Testis (tissue), 2 donors: ENCODE measurements at regions not wholly inside any gene's neighbourhood (a gene's known extent, or its start where the extent isn't known, plus 50 kb on each side); places are given as distances from the start of the nearest gene placed in this dataset.

ENCODE experiments used
- POLR2A ChIP-seq: fragments of 450-650 bp; IDR thresholded peaks from one replicate; pipeline ENCODE4 v1.6.1; 2017; ENCODE audit warnings: antibody characterized with exemption, mild to moderate bottlenecking, moderate library complexity
- TF ChIP-seq, protein P1 (sequence below), 3 experiments: fragments of 450-650 bp in 2 of 3; fragments of 200-600 bp in 1 of 3; sonication (generic) in 1 of 3; IDR thresholded peaks; one replicate each; pipeline ENCODE4 v1.5.1; 2016 to 2019; ENCODE audit warnings: antibody characterized with exemption in 3 of 3, mild to moderate bottlenecking in 2 of 3, moderate library complexity in 1 of 3

DNA sequence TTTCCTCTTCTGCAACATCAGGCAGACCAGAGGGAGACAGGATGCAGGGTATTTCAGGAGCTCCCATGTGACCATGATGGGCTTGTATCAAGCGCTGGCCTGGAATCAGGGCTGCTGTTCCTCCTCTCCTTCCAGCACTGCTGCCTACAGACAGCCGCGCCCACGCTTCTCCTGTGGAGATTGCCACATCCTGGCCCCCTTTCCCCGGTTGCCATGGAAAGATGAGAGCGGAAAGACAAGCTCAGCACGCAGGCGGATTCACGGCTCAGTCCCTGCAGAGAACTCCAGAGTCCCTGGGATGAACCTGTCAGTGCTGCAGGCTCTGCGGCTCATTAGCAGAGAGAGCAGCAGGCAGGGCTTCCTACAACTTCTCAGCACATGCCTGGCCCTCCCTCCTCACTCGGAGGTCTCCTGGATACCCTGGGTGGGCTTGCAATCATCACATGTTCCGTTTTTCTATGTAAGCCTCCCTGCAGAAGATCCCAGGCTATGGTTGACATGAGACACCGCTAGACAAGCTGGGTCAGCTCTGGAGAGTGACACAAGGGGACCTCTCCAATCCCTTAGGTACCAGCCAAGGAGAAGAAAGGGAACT is 497.8 kb upstream of the MYT1L start:
- TF ChIP-seq, protein P1, sequence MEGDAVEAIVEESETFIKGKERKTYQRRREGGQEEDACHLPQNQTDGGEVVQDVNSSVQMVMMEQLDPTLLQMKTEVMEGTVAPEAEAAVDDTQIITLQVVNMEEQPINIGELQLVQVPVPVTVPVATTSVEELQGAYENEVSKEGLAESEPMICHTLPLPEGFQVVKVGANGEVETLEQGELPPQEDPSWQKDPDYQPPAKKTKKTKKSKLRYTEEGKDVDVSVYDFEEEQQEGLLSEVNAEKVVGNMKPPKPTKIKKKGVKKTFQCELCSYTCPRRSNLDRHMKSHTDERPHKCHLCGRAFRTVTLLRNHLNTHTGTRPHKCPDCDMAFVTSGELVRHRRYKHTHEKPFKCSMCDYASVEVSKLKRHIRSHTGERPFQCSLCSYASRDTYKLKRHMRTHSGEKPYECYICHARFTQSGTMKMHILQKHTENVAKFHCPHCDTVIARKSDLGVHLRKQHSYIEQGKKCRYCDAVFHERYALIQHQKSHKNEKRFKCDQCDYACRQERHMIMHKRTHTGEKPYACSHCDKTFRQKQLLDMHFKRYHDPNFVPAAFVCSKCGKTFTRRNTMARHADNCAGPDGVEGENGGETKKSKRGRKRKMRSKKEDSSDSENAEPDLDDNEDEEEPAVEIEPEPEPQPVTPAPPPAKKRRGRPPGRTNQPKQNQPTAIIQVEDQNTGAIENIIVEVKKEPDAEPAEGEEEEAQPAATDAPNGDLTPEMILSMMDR (IDR thresholded peaks at IDR 0.05): no peak
- TF ChIP-seq POLR2A: no peak
